GM12875 (cell line): ENCODE measurements at regions not wholly inside any gene's neighbourhood (a gene's known extent, or its start where the extent isn't known, plus 50 kb on each side); places are given as distances from the start of the nearest gene placed in this dataset.

Experiments used
- H3K4me3 ChIP-seq: one replicate; pipeline ENCODE4 v1.5.1; 2011; ENCODE audit warnings: low read depth, low read length, control low read depth
- TF ChIP-seq, protein P1 (sequence below): IDR thresholded peaks from 2 replicates; pipeline ENCODE4 v1.5.1; 2011; ENCODE audit warnings: low read depth, mild to moderate bottlenecking, control low read depth, inconsistent platforms, low read length, moderate library complexity, borderline replicate concordance; ENCODE audit not compliant: insufficient read depth

DNA sequence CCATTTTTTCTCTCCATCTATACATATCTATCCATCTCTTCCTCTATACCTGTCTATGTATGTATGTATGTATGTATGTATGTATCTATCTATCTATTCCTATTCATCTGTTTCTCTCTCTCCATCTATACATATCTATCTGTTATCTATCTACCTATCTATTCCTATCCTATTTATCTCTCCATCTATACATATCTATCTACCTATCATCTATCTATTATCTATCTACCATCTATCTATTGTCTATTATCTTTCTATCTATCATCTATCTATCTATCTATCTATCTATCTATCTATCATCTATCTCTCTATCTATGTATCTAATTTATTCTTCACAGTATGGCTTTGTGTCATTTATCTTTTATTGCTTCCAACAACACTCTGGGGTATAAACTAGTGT is 1124.4 kb downstream of the TYW1 start:
- no peak overlapping the region for H3K4me3 ChIP-seq
- TF ChIP-seq, protein P1, sequence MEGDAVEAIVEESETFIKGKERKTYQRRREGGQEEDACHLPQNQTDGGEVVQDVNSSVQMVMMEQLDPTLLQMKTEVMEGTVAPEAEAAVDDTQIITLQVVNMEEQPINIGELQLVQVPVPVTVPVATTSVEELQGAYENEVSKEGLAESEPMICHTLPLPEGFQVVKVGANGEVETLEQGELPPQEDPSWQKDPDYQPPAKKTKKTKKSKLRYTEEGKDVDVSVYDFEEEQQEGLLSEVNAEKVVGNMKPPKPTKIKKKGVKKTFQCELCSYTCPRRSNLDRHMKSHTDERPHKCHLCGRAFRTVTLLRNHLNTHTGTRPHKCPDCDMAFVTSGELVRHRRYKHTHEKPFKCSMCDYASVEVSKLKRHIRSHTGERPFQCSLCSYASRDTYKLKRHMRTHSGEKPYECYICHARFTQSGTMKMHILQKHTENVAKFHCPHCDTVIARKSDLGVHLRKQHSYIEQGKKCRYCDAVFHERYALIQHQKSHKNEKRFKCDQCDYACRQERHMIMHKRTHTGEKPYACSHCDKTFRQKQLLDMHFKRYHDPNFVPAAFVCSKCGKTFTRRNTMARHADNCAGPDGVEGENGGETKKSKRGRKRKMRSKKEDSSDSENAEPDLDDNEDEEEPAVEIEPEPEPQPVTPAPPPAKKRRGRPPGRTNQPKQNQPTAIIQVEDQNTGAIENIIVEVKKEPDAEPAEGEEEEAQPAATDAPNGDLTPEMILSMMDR: no peak

DNA sequence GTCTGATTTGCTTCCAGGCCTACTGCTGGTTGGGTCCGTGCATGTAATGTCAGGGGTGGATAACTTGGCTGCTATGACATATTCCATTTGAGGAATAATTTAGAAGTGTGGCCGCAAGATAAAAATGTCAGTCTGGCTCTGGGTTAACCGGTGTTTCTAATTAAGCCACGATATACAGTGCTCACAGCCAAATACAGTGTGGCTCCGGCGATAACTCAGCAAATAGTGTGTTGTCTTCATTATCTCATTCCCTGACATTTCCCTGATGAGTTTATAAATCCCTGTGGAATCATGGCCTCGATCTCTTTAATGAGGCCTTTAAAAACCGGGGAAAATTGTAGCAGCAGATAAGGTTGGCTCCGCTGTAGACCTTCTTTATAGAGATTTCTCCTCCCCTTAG is 1125.0 kb downstream of the TYW1 start:
- H3K4me3 ChIP-seq: no peak overlapping the region
- TF ChIP-seq, protein P1: no peak

DNA sequence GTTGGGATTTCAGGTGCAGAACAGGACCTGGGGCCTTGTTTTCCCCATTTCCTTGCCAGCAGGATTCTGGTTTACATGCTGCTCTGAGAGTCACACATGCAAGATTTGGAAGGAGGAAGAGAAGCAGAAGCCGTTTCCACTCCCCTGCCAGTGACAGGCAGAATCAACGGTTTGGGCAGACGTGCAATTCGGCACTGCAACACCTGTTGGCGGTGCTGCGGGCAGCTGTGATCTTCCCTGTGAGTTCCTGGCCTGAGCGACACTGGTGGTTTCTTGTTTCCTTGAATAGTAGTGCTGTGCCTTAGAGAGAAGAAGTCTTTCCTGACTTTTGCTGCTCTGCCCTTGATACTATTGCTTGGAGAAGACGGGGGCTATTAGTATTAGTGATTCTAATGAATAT is 1126.2 kb downstream of the TYW1 start:
- TF ChIP-seq, protein P1: no peak
- H3K4me3 ChIP-seq: no peak overlapping the region

DNA sequence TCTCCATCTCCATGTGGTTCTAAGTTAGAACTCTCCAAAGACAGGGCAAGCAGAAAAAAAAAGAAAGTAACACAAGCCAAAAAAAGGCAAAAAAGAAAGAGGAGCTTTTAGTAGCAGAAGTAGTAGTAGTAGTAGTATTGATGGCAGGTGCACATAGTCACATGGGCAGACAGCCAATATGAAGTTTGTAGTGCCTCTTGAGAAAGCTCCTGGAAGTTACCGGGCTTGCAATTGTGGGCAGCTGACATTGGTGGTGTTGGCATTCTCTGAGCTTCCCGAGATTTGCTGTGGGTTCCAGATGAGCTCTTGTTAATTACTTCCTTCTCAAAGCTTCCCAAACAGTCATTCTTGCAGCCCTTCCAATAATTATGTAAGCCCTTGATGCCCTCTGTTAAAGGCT is 1128.5 kb downstream of the TYW1 start:
- TF ChIP-seq, protein P1: no peak
- no peak overlapping the region for H3K4me3 ChIP-seq

DNA sequence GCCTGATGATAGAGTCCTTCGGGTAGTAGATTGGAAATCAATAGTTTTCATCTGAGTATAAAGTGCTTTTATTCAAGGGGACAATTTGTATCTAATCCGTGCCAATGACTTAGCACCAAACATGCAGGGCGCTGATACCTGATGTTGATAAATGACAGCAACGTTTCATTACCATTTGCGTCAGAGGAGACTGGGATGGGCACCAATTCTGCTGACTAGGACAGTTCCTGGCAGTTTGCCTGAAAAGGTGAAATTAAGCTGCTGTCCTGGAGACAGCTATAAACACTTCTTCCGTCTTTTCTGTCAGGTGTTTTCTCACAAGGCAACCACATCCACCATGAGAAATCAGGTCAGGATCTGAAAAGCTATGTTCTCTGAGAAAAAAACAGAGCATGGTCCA is 1136.4 kb downstream of the TYW1 start:
- TF ChIP-seq, protein P1: no peak
- H3K4me3 ChIP-seq: no peak overlapping the region

DNA sequence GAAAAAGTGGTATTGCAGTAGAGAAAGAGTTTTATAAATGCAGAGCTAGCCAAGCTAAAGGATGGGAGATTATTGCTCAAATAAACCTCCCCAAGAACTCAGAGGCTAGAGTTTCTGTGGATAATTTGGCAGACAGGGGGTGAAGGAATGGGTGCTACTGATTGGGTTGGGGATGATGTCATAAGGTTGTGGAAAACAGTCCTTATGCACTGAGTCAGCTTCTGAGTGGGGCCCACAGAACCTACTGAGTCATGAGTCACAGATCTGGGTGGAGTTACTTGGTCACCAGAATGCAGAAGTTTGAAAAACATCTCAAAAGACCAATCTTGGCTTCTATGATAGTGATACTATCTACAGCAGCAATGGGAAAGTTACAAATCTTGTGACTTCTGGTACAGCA is 1146.7 kb downstream of the TYW1 start:
- TF ChIP-seq, protein P1: no peak
- no peak overlapping the region for H3K4me3 ChIP-seq

DNA sequence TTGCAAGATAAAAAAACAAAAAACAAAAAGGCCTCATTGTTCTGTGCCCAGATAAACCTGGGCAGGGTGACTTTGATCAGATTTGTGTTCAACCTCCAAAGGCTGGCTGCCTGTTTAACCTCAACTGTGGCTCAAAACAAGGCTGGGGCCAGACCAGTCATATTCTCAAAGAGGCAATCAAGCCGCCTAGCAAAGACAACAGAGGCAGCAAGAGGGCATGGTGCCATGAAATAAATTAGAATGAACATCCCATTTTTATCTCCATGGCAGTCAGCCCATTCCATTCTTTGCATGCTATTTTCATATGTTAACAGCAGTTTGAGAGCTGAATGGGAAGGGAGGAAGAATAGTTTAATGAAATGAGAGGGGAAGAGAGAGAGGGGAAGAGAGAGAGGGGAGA is 1150.3 kb downstream of the TYW1 start:
- no peak overlapping the region for H3K4me3 ChIP-seq

More for the DNA sequence above, 1150.3 kb downstream of the TYW1 start:
- TF ChIP-seq, protein P1: no peak
